A172 (cell line): ENCODE measurements at regions not wholly inside any gene's neighbourhood (a gene's known extent, or its start where the extent isn't known, plus 50 kb on each side); places are given as distances from the start of the nearest gene placed in this dataset.
A peak's percentile ranks its signal among the peaks of the same experiment; 100 is the strongest.

ENCODE experiments used
- DNase-seq: peaks from one replicate; pipeline ENCODE4 v3.0.0-alpha.2; 2015; ENCODE audit warnings: low spot score

DNA sequence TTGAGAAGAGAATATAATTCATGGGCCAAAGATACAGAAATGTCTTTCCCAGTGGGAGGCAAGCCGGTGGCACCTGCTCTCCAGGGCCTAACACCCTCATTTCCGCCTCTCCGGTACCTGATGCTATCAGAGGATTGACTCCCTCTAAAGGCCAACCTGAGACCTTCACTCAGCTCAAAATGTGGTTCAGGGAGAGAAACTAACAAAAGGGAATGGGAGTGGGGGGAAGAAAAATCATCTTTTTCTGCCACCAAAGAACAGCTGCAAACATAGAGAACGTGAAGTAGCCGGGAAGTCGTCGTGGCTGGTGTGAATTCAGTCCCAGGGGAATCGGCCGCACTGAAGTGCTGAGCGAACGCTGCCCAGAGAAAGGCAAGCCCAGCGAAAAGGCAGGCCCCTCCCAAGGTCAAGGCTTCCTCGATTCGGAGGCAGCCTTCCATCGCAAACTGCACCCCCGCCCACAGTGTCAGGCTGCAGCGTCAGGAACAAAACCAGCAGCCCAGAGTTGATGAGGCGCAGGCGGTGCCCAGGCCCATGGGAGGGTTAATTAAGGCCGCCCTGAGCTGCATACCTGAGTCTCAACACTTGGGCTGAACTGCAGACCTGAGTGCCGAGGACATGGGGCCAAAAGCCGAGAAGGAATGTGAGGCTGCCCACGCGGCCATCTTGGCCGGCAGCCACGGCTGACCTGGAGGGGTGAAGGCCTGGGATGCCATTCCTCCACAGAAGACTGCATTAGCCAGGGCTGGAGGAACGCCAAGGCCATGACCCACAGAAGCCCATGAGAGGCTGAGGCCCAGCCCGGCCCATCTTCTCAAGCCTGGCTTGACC lies 160.2 kb downstream of the PSMG1 start:
- peak; percentile 46 for DNase-seq

DNA sequence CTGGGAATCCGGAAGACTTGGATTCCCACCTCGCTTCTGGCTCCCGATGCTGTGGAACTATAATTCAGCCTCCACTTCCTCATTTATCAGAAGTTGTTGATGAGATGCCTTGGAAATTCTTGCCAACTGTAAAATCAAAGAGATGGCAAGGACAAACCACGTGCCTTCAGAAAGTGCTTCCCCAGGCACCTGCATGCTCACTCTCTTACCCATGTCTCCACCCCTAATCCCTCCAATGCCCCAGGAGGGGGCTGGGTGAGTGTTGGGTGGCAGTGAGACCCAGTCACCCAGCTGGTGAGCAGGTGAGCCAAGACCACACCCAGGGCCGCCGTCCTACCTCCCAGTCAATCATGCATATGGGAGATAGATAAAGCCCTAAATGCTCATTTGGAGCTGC lies 160.8 kb downstream of the PSMG1 start:
- DNase-seq, result no peak

DNA sequence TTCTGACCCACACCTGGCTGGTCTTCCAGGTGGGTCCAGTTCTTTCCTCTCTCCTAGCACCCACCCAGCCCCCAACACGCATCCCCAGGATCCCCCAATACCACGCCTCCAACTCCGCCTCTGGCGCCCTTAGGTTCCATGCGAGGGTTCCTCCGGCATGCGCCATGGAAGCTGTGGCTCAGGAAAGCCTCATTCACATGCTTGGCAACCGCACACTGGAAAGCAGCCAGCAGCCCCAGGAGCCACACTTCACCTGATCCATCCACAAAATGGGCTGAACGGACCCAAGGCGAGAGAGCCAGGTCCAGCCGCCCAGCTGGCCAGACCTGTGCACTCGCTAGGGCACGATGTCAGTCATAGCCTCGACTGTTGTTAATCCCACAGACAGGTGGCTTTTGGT lies 161.2 kb downstream of the PSMG1 start:
- no peak for DNase-seq

DNA sequence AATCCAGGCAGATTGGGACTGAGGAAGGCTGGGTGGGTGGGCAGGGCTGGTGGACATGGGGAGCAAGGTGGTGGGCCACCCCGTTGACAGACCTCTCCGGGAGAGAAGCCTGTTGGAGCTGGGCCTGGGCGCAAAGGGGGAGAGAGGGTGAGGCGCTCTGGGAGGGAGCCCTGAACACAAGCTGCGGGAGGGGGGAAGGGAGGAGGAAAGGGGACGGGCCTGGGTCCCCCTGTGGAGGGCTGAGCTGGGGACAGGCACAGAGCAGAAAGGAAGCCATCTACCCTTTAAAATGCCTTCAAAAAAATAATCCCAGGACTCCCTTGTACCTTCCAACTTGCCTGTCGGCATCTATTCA lies 161.8 kb downstream of the PSMG1 start:
- no peak for DNase-seq

DNA sequence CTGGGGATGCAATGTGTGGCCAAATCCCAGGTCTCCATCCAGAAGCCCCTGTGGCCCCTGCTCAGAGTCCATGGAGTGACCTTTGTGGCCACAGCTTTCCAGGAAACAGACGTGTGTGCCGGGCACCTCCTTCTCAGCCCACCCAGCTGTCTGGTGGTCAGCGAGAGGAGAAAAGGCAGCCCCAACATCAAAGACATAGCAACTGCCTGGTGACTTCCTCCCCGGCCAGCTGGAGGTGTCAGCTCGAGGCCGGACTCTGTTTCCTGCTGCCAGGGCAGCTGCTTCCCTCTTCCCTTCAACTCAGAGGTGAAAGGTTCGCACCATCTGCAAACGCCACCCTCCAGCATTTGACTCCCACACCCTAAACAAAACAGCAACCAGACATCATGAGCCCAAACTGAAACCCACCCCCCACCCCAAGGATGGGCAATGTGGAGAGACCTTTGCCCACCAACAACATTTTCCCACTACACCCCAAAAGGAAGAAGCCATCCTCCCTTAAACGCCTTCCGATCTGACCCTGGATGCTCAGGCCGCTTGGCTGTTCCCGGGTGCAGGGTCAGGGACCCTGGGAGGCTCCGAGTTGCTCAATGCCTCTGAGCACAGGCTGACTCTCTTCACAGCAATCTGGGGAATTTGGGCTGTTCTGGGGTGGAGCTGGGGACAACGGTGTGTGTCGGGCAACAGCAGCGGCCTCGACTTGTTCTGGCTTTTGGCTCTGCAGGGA lies 162.3 kb downstream of the PSMG1 start:
- DNase-seq, result peak; percentile 28

DNA sequence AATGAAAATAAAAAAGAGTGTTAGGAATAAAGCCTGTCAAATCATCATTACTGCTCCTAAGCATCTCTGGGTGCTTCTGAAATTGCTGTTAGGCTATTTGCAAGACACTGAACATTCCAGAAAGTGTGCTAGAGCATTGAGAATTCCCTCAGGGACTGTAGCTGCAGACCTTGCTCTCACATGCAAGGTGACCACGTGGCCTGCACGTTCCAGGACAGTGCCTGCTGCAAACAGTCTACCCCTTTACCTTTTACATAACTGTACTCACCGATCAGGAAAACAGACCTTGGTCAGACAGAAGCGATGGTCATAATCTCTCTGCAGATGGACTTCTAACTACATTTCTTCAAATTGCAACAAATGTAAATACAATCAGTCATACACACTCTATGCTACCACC lies 164.5 kb downstream of the PSMG1 start:
- no peak for DNase-seq

DNA sequence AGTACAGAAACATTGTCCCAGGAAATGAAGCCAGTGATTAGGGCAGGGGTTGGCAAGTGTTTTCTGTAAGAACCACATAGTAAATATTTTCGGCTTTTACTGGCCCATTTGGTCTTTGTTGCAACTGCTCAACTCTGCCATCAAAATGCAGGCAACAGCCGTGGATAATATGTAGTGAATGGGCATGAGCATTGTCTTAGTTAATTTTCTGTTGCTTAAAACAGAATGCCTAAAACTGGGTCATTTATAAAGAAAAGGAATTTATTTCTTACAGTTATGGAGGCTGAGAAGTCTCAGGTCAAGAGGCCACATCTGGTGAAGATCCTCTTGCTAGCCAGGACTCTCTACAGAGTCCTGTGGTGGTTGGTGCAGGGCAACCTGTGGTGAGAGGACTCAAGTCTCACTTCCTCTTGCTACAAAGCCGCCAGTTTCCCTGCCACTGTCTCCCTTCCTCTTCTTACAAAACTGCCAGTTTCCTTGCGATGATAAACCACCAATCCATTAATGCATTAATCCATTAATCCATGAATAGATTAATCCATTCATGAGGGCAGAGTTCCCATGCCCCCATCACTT lies 166.4 kb downstream of the PSMG1 start:
- DNase-seq, result no peak

DNA sequence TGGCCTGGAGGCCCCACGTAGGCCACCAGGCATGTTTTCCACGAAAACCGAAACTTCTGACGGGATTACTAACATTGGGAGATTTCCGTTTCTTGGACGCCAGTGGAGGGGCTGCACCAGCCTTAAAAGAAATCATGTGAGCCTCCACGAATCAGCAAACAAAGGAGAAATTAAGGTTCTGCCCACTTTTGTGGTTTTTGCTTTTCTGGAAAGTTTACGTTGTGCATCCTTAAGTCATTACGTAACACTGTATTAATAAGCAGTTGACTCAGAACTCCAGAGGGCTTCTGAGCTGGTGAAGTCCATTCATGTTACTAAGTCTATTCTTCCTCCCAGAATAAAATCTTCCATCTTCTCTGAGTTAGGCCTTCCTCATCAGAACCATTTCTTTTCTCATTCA lies 168.5 kb downstream of the PSMG1 start:
- peak; percentile 97 for DNase-seq

DNA sequence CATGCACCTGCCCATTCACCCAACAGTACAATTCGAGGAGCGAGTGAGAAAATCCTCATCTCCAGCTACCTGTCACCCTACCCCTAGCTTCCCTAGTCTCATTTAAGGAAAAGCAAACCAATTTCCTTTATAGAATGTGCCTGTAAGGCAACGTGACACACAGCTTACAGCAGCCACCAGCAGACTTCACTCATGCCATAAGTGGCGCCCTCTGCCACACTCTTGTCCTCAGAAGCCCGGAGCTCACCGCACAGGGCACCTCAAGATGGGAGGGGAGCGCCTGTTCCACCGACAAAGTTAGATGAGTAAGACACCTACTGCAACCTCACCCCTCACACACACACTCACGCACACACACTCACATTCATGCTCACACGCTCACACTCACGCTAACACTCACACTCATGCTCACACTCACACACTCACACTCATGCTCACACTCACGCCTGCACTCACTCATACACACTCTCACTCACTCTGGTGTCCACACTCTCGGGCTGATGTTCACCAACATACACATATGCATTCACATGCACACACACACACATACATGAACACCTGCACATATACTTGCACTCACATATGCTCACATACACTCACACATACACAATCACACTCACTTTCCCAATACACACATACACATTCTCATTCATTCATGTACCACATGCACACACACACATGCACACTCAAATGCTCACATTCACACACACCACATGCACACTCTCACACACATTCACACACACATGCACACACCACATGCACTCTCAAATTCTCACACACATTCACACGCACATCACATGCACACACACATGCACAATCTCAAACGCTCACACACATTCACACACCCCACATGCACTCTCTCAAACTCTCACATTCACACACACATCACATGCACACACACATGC lies 170.7 kb downstream of the PSMG1 start:
- DNase-seq, result no peak

DNA sequence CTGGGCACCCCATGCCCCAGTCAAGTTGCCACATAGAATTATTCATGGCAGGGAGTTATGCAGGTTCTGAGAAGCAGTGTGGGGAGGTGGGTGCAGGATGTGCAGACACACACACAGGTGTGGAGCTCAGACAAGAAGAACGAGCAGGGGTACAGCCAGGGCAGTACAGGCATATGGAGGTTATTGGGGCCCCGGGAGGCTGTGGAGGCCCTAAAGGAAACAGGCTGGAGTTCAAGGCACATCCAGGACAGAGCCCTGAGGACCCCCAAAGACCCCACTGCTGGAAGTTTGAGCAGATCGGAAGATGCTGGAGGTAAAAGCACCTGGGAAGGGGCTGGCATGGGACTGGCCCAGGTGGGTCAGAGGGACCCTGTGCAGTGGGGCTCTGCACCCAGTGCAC lies 171.3 kb downstream of the PSMG1 start:
- no peak for DNase-seq

DNA sequence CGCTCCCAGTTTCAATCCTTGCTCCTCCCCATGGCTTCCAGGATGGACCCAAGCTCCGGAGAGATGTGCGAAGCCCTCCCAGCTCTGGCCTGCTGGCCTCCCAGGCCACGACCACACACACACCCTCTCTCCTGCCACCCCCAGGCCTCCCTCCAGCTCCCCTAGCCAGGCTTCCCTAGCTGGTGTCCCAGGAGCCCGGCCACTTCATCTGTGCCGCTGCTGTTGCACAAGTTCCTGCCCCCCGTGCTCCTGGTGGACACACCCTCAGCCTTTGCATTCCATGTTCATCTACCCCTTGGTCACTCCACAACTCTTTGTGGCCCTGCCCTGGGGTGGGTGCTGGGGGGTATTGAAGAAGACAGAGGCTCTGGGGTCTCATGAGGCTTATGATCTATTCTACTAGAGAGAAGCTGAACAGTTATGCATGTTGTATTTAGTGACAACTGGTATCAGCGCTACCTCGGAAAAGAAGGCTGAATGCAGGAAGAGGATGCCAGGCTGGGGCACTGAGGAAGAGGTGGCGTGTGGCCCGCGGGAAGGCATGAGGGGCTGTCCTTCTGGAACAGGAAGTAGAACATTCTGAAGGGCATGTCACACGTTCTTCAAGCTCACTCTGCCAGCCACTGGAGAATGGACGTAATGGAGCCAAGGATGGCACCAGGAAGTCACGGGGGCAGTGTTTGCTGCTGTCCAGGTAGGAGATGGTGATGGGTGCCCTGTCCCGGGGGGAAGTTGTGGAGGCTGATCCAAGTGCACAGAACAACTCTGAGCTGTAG lies 172.4 kb downstream of the PSMG1 start:
- no peak for DNase-seq

DNA sequence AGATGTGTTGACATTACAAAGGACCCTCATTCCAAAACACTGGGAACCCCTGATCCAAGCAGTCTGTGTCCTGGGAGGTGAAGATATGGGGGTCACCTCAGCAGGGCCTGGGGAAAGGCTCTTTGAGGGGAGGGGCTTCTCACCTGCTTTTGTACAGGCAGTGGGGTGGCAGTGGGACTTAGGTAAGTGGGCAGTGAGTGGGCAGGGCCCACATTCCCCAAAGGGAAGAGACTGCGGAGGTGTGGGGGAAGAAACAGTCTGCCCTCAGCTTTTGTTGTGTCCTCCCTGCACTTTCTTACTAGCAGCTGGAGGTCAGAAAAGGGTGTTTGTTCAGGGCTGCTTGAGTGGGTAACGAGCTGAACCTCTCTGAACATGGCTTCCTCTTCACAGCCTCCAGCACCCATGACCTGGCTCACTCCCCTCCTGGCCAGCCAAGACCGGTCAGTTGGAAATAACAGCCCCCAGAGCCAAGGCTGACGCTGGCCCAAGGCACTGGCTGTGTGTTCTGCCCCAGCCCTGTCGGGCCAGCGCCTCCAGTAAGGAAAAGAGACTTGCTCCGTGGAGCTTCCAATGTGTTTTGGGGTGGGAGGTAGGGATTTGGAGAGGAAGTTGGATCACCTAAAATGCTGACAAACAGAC lies 173.5 kb downstream of the PSMG1 start:
- DNase-seq, result no peak

DNA sequence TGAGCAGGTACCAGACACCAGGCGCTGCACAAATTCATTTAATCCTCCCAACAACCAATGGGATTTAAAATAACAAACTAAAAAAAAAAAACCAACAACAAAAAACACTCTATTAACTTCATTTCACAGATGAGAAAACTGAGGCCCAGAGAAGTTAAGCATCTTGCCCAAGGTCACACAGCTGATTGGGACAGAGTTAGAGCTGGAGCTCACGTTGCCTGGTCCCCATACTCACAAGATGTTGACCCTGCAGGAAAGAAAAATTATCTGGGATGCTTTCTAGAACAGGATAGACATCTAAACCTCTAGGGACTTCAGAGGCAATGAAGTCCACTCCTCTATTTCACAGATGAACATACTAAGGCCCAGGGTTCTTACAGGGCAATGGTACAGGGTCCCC lies 175.3 kb downstream of the PSMG1 start:
- DNase-seq, result no peak

DNA sequence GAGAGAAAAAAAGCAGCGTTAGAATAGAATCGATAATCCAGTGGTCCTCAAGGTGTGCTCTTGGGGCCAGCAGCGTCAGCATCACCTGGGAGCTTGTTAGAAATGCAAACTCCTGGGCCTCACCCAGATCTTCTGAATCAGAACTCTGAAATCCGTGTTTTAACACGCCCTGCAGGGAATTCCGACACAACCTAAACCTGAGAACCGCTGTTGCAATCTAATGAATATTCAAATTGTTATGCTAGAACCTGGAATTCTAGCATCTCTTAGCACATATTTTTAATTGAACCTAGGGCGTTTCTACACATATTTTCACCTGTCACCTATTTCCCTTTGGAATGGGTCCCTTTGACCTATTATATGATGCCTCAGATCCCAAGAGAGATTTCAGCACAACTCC lies 175.7 kb downstream of the PSMG1 start:
- no peak for DNase-seq

DNA sequence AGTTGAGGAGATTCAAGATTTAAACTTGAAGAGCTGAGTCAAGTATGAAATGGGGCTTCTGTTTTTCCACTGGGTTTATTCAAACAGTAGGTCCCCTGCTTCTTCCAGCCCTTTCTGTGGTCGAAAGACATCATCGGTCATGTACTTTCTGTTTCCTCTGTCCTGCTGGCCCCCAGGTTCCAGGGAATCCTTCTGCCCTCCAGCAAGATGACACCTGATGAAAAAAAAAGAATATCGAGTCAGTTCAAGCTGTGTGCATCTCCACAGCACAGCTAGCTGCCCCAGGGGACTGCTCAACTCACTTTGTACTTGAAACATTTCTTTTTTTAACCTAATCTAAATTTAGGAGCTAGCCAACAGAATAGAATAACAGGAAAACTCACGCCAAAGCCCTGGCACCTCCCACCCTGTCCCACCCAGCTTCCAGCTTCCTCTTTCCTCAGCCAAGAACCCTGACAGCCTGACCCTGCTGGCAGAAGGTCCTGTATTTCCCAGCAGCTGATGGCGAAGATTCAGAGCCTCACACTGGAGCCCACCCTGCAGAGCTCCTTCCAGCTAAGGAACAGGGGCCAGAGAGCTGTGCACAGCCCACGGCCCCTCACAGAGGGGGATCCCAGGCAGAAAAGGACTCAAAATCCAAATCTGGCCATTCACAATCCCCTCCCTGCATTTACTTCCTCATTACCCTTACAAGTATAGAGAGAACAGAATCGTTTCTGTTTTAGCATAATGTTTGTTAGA lies 176.5 kb downstream of the PSMG1 start:
- DNase-seq, result no peak

DNA sequence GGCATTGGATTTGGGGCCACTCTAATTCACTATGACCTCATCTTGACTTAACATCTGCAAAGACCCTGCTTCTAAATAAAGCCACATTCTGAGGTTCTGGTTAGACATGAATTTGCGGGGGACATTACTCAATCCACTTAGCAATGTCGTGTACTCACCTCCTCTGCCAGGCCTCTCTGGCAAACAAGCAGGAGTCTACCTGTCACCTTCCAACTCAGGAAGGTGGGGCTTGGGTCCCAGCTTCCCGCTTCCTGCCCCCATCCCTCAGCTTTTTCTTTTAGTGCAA lies 177.8 kb downstream of the PSMG1 start:
- no peak for DNase-seq

DNA sequence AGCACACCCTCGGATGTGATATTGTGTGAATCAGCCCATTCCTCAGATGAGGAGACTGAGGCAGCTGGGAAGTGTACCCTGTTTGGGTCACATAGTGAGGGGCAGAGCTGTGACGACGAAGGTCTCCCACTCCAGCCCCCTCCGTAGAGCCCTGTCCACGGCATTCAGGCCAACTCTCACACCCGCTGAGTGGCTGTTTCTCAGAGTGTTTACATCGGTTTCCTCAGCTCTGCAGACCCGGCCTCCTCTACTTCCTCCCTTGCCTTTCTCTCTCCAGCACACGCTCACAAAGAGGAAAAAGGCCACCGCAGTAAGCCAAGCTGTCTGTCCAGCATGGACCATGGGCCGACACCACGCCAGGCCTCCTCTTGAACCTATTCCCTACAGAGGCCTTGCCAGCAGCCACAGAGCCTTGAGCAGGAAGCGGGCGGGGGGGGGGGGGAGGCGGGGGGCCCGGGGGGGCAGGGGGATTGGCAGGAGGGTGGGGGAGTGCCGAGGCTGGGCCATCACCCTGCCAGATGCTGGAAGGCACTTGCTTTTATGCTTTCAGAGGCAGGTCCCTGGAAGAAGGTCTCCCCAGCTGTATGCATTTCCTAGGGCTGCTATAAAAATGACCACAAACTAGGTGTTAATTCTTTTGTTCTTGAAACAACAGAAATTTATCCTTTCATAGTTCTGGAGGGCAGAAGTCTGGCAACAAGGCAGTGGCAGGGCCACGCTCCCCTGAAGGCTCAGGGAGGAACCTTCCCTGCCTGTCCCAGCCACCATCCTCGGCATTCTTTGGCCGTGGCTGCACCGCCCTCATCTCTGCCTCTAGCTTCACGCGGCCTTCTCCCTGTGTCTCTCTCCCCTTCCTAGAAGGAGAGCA lies 178.4 kb downstream of the PSMG1 start:
- no peak for DNase-seq

DNA sequence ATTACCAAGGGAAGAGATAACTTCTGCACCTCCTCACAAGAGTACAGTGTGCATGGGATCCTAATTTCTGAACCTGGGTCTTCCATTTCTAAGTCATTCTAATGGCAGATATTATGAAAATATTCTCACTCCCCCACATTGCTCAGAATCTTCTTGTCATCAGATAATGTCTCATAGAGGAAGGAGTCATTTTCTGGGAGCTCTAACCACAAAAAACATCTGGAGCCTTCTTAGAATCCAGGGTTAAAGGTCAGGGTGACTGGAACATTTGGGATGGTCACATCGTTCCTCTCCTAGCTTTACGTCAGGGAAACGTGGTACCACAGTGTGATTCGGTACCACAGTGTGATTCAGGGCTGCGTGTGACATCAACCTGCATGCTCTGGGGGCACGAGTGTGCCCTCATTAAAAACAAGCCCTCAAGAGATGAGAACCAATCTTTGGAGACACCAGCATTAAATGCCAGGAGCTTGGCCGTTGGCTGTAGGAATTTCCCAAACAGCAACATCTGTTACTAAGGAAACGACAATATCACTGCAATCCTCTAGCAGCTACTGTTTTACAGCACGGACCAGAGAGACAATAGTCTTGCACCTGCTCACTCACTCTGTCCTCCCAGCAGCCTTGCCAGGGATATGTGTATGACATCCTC lies 179.1 kb downstream of the PSMG1 start:
- no peak for DNase-seq

DNA sequence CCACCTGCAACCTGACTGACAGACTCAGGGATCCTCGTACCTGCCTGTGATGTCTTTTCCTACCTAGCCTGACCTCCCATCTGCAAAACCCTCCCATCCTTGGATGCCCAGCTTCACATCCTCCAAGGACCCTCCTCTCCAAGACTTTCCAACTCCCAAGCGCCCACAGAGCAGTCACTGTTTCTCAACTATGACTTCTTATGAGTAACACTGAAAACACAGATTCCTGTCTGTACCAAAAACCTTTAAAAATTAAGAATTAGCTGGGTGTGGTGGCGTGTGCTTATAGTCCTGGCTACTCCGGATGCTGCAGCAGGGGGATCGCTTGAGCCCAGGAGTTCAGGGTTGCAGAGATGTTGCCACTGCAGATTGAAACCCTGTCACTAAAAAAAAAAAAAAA lies 181.9 kb downstream of the PSMG1 start:
- no peak for DNase-seq
